GM23248 (cell line): ENCODE measurements at regions not wholly inside any gene's neighbourhood (a gene's known extent, or its start where the extent isn't known, plus 50 kb on each side); places are given as distances from the start of the nearest gene placed in this dataset.

Experiments
- DNase-seq: peaks from one replicate; pipeline ENCODE4 v3.0.0-alpha.2; 2015
- H2AFZ ChIP-seq: fragments of 200-600 bp; sonication (generic); 2 replicates; pipeline ENCODE4 v1.6.1; 2016; ENCODE audit warnings: antibody characterized with exemption
- H3F3A ChIP-seq: fragments of 200-600 bp; sonication (generic); 2 replicates; pipeline ENCODE4 v1.6.1; 2016; ENCODE audit warnings: mild to moderate bottlenecking, antibody characterized with exemption, mixed run types; ENCODE audit not compliant: insufficient read depth
- H3K27ac ChIP-seq: fragments of 200-600 bp; sonication (generic); 2 replicates; pipeline ENCODE4 v1.5.1; 2016; ENCODE audit warnings: mild to moderate bottlenecking
- H3K27me3 ChIP-seq: fragments of 200-600 bp; sonication (generic); replicated peaks from 2 replicates; pipeline ENCODE4 v1.6.1; 2016; ENCODE audit warnings: mild to moderate bottlenecking; ENCODE audit not compliant: insufficient read depth
- H3K36me3 ChIP-seq: fragments of 200-600 bp; sonication (generic); 2 replicates; pipeline ENCODE4 v1.6.1; 2016; ENCODE audit warnings: low read depth, mild to moderate bottlenecking
- H3K4me1 ChIP-seq: fragments of 200-600 bp; sonication (generic); 2 replicates; pipeline ENCODE4 v1.6.1; 2016; ENCODE audit warnings: mild to moderate bottlenecking; ENCODE audit not compliant: insufficient read depth
- H3K4me2 ChIP-seq: fragments of 200-600 bp; sonication (generic); one replicate; pipeline ENCODE4 v1.6.1; 2016; ENCODE audit warnings: mild to moderate bottlenecking; ENCODE audit not compliant: unreplicated experiment
- H3K4me3 ChIP-seq: fragments of 200-600 bp; sonication (generic); 2 replicates; pipeline ENCODE4 v1.5.1; 2016; ENCODE audit warnings: mild to moderate bottlenecking
- H3K79me2 ChIP-seq: fragments of 200-600 bp; sonication (generic); 2 replicates; pipeline ENCODE4 v1.6.1; 2016; ENCODE audit warnings: mild to moderate bottlenecking; ENCODE audit not compliant: insufficient read depth
- H3K9ac ChIP-seq: fragments of 200-600 bp; sonication (generic); 2 replicates; pipeline ENCODE4 v1.6.1; 2016; ENCODE audit warnings: mild to moderate bottlenecking
- H3K9me2 ChIP-seq: fragments of 200-600 bp; sonication (generic); 2 replicates; pipeline ENCODE4 v1.6.1; 2016; ENCODE audit warnings: mixed run types, mild to moderate bottlenecking, moderate library complexity; ENCODE audit not compliant: insufficient read depth
- H3K9me3 ChIP-seq: fragments of 200-600 bp; sonication (generic); one replicate; pipeline ENCODE4 v1.6.1; 2017; ENCODE audit warnings: low read depth
- H4K20me1 ChIP-seq: fragments of 200-600 bp; sonication (generic); 2 replicates; pipeline ENCODE4 v1.6.0; 2016; ENCODE audit not compliant: insufficient read depth
- EZH2 ChIP-seq: fragments of 200-600 bp; sonication (generic); IDR thresholded peaks from 2 replicates; pipeline ENCODE4 v1.6.1; 2018; ENCODE audit warnings: antibody characterized with exemption, mild to moderate bottlenecking; ENCODE audit not compliant: insufficient read depth, poor library complexity, severe bottlenecking
- EZH2phosphoT487 ChIP-seq: fragments of 200-600 bp; sonication (generic); IDR thresholded peaks from 2 replicates; pipeline ENCODE4 v1.6.1; 2018; ENCODE audit warnings: antibody characterized with exemption, moderate library complexity, mild to moderate bottlenecking, low read depth; ENCODE audit not compliant: insufficient read depth
- WGBS, 2 experiments: methylation state at CpG; one replicate each; pipeline ENCODE4 v1.1.6; 2015 to 2017; ENCODE audit warnings: low lambda C conversion rate in 2 of 2, low coverage in 1 of 2; ENCODE audit errors: missing lambda C conversion rate in 2 of 2; 5-methylcytosine and 5-hydroxymethylcytosine counted together
- in situ Hi-C: fragments of 300-500 bp; cut with MboI; formaldehyde crosslinking; loops from 2 replicates; pipeline ENCODE4 v1.15.0; 2020

DNA sequence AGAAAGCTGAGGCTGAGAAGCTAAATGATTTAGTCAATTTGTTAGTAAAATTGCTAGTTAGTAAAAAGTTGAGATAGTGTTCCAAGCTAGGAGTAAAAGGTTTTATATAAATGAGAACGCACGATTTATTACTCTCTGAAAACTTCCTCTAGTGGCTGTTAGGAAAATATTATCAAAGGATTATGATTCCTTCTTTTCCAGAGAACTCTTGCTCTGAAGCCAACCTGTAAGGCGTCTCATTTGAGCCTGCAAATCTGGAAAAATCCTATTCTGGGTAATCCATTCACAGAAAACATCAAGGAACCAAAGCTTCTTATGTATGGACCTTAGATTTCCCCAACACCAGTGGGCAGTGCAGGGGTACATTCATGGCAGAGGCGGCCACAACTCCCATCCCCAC lies 252.7 kb downstream of the SOD2 start:
- no peak overlapping the region for H3K27ac ChIP-seq
- 60 to 66% methylated on average over 4 of the region's 4 CpGs for WGBS, 2 experiments
- no peaks in the 10 kb centered on the region for H3K79me2 ChIP-seq
- no peaks in the 10 kb centered on the region for H3K9me3 ChIP-seq
- no peak overlapping the region for H3K9ac ChIP-seq
- no peaks in the 10 kb centered on the region for H3F3A ChIP-seq
- DNase-seq = no peak
- peak overlapping the region; percentile 19 for H3K4me2 ChIP-seq
- H4K20me1 ChIP-seq = no peaks in the 10 kb centered on the region
- TF ChIP-seq EZH2 = no peak
- no peak for TF ChIP-seq EZH2phosphoT487
- no peaks in the 10 kb centered on the region for H3K9me2 ChIP-seq
- H3K27me3 ChIP-seq = peaks cover 5% of the 10 kb centered on the region; the same call in 1 of the 2 replicates
- in situ Hi-C loops = no loop called here
- H2AFZ ChIP-seq = no peak overlapping the region
- H3K4me1 ChIP-seq = 0 out of 2 replicates have a peak, but pooled peaks cover 9% of the 10 kb centered on the region
- H3K4me3 ChIP-seq = no peak overlapping the region
- H3K36me3 ChIP-seq = no peaks in the 10 kb centered on the region

GRCh38 chr6:159439651-159440050 lies 253.4 kb downstream of the SOD2 start:
- TF ChIP-seq EZH2 = no peak
- TF ChIP-seq EZH2phosphoT487 = no peak
- H3K4me2 ChIP-seq = no peak overlapping the region
- H3K9ac ChIP-seq = no peak overlapping the region
- H3K9me3 ChIP-seq = no peaks in the 10 kb centered on the region
- no peak overlapping the region for H3K27ac ChIP-seq
- WGBS, 2 experiments = 29 to 55% methylated on average over 1 of the region's 1 CpG
- H3F3A ChIP-seq = no peaks in the 10 kb centered on the region
- H3K9me2 ChIP-seq = no peaks in the 10 kb centered on the region
- no peak overlapping the region for H2AFZ ChIP-seq
- no peaks in the 10 kb centered on the region for H4K20me1 ChIP-seq
- H3K36me3 ChIP-seq = no peaks in the 10 kb centered on the region
- no peaks in the 10 kb centered on the region for H3K79me2 ChIP-seq
- in situ Hi-C loops = no loop called here
- DNase-seq = no peak
- peaks cover 5% of the 10 kb centered on the region; the same call in 1 of the 2 replicates for H3K27me3 ChIP-seq
- 0 out of 2 replicates have a peak, but pooled peaks cover 9% of the 10 kb centered on the region for H3K4me1 ChIP-seq
- H3K4me3 ChIP-seq = no peak overlapping the region

DNA sequence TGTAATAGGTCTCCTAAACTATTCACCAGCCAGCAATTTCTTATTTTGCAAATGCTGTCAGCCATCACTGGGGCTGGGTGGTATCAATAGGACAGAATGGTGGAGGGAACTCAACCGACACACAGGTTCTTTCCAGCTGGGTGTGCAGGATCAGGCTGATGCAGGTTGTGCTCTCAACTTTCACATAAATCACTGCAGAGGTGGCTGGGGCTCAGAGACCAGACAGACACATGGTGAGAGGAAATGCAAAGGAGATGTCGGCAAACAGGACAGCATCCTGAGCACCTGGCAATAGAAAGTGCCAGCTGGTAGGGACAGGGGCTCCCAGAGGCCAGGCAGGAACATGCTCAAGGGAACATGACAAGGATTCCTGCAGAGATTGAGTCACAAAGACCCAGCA lies 254.9 kb downstream of the SOD2 start:
- DNase-seq = no peak
- no peak overlapping the region for H3K4me3 ChIP-seq

DNA sequence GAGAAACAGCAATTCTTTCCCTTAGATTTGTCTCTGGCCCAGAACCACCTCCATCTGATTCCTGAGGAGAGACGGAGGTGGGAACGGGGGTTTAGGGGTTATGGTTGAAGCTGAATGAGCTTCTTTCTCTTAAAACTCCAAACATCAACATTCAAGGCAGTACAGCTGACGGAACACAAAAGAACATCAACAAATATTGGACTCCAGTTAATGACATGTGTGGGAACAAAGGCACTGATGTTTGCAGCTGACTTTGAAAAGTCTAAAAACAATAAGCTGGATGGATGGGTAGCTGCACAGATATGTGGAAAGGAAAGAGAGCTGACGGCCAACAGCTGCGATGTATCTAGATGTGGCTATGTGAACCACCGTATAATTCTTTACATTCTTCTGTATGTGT lies 256.5 kb downstream of the SOD2 start:
- Histone ChIP-seq H3K79me2 (no peaks in the 10 kb centered on the region), H3K27me3 (peaks cover 5% of the 10 kb centered on the region; the same call in 1 of the 2 replicates), H3K9me2 (no peaks in the 10 kb centered on the region), H3K9ac (no peak overlapping the region), H3K4me1 (0 out of 2 replicates have a peak, but pooled peaks cover 9% of the 10 kb centered on the region), H3K9me3 (no peaks in the 10 kb centered on the region), H3K36me3 (no peaks in the 10 kb centered on the region), H3K27ac (no peak overlapping the region), H3F3A (no peaks in the 10 kb centered on the region), H3K4me2 (no peak overlapping the region), H4K20me1 (no peaks in the 10 kb centered on the region), H3K4me3 (no peak overlapping the region), H2AFZ (no peak overlapping the region)
- TF ChIP-seq EZH2phosphoT487 = no peak
- TF ChIP-seq EZH2 = no peak
- DNase-seq = no peak
- 55 to 62% methylated on average over 6 of the region's 6 CpGs for WGBS, 2 experiments
- in situ Hi-C loops = no loop called here

More for the DNA sequence above, 254.9 kb downstream of the SOD2 start:
- no peak for TF ChIP-seq EZH2
- TF ChIP-seq EZH2phosphoT487 = no peak
- H3F3A ChIP-seq = no peaks in the 10 kb centered on the region
- H3K4me2 ChIP-seq = no peak overlapping the region
- no peak overlapping the region for H2AFZ ChIP-seq
- H3K4me1 ChIP-seq = 0 out of 2 replicates have a peak, but pooled peaks cover 9% of the 10 kb centered on the region
- H3K9me2 ChIP-seq = no peaks in the 10 kb centered on the region
- in situ Hi-C loops = no loop called here
- no peaks in the 10 kb centered on the region for H3K9me3 ChIP-seq
- peaks cover 5% of the 10 kb centered on the region; the same call in 1 of the 2 replicates for H3K27me3 ChIP-seq
- 49 to 58% methylated on average over 2 of the region's 2 CpGs for WGBS, 2 experiments
- no peak overlapping the region for H3K9ac ChIP-seq
- no peaks in the 10 kb centered on the region for H4K20me1 ChIP-seq
- H3K27ac ChIP-seq = no peak overlapping the region
- H3K36me3 ChIP-seq = no peaks in the 10 kb centered on the region
- no peaks in the 10 kb centered on the region for H3K79me2 ChIP-seq

GRCh38 chr6:159435701-159436100 lies 257.3 kb downstream of the SOD2 start:
- H3K79me2 ChIP-seq = no peaks in the 10 kb centered on the region
- no peaks in the 10 kb centered on the region for H3F3A ChIP-seq
- no peaks in the 10 kb centered on the region for H3K9me2 ChIP-seq
- no peak overlapping the region for H3K4me3 ChIP-seq
- no peak overlapping the region for H3K4me2 ChIP-seq
- H3K9me3 ChIP-seq = no peaks in the 10 kb centered on the region
- no peak overlapping the region for H2AFZ ChIP-seq
- H3K36me3 ChIP-seq = no peaks in the 10 kb centered on the region
- H3K9ac ChIP-seq = no peak overlapping the region
- peaks cover 5% of the 10 kb centered on the region; the same call in 1 of the 2 replicates for H3K27me3 ChIP-seq
- TF ChIP-seq EZH2 (no peak), EZH2phosphoT487 (no peak)
- in situ Hi-C loops = no loop called here
- 54 to 66% methylated on average over 9 of the region's 9 CpGs for WGBS, 2 experiments
- H3K4me1 ChIP-seq = 0 out of 2 replicates have a peak, but pooled peaks cover 2% of the 10 kb centered on the region
- no peak for DNase-seq
- H4K20me1 ChIP-seq = no peaks in the 10 kb centered on the region
- H3K27ac ChIP-seq = no peak overlapping the region
